Activated CD4-positive, CD25-positive, alpha-beta regulatory T cell treated with anti-CD3 and anti-CD28 coated beads, Interleukin-2, amount 50 U/mL, for 16 hours (primary cell): ENCODE measurements at regions not wholly inside any gene's neighbourhood (a gene's known extent, or its start where the extent isn't known, plus 50 kb on each side); places are given as distances from the start of the nearest gene placed in this dataset.

Source experiments
- DNase-seq: peaks from one replicate; pipeline ENCODE4 v3.0.0-alpha.2; 2020; ENCODE audit warnings: low read depth, low spot score

DNA sequence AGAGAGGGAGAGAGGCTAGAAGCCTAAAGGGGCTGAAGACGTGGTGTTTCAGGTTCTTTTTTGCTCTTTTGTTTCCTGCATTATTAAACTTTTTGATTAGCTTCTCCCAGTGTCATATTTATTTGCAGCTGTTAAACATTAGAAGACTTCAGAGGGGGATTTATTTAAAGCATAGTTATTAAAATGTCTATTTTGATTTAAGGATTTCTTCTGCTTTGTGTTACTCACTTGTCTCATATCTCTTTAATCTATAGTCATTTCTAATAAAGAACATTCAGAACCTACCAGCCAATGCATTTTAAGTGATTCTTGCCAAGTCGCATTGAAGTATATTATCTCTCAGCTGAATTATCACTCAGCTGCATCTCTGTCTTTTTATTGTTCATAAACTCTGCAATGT, 152.0 kb upstream of the DYRK2 start:
- DNase-seq, result no peak

DNA sequence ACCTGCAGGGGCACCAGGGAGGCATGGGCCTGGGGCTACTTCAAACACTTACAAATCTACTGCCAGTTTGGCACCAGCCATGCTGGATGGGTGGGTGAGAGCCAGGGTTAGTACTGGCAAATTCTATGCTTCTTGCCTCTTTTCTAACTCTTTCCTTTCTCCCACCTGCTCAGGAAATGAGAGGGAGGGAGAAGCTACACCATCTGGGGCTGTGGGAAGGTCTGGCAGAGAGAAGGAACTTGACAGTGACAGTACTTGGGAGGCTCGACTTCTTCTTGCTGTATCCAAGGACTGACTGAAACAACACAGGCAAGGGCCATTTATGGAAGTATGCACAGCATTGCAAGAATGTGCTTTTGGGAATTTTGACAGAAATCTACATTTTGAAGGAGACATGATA, 149.6 kb upstream of the DYRK2 start:
- no peak for DNase-seq

DNA sequence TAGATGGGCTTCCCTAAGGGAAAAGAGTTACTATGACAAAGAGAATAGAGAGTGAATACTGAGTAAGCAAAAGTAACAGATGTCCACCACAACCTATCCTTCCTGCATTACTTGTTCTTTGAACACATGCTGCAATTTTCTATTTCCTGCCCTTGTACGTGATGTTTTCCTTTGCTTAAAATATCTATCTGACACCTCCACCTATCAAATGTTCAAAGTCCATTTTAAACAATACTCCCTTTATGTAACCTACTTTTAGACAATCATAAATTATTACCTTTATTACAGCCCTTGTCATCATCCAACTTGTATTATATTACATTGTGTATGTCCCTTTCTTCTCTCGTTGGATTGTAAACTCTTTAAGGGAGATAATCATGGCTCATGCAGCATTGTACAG, 147.2 kb upstream of the DYRK2 start:
- no peak for DNase-seq

DNA sequence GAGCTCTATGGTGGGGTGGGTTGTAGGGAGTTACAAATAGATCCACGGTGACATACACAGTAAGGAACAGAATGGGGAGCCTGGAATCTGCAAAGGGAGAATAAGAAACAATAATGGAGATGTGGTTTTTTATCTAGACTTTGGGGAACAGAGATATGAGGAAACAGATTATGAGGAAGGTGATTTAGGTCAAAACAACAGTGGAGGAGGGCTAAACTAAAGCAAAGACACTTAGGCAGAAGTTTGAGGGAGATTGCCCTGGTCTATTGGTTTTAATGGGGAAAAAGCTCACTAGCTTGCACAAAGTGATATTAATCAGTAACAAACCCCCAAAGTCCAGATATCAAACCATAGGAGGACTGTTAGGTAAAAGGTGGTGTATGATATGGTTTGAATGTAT, 144.5 kb upstream of the DYRK2 start:
- no peak for DNase-seq

DNA sequence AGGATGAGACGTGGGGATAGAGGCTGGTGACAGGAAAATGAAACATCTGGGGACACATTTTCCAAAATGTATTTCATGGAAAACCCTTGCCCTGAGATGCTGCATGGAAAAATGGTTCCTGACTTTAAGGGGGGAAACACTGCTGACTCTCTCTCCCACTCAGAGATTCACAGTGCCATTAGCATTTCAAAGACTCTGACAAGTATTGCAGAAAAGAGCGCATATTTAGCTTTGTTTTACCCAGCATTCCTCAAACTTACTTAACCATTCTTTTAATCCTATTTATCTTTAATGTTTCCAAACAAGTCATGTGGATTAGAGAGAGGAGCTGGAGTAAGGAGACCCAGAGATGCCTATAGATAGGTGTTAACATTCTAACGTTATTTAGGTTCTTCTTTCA, 141.8 kb upstream of the DYRK2 start:
- no peak for DNase-seq

DNA sequence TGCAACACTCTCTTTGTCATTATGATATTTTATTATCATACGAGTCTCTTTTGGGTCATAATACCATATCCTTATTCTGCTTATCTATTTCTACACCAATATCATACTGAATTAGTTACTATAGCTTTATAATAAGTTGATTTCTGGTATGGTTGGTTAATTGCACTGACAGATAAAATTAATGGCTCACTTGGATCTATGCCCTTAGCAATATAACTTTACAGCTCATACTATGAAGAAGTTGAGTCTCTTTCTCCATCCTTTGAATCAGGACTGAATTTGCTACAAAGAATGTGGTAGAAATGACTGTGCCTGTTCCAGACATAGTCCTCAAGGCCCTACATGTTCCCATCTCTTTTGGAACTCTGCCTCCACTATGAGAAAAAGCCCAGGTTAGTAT, 139.7 kb upstream of the DYRK2 start:
- DNase-seq, result no peak

DNA sequence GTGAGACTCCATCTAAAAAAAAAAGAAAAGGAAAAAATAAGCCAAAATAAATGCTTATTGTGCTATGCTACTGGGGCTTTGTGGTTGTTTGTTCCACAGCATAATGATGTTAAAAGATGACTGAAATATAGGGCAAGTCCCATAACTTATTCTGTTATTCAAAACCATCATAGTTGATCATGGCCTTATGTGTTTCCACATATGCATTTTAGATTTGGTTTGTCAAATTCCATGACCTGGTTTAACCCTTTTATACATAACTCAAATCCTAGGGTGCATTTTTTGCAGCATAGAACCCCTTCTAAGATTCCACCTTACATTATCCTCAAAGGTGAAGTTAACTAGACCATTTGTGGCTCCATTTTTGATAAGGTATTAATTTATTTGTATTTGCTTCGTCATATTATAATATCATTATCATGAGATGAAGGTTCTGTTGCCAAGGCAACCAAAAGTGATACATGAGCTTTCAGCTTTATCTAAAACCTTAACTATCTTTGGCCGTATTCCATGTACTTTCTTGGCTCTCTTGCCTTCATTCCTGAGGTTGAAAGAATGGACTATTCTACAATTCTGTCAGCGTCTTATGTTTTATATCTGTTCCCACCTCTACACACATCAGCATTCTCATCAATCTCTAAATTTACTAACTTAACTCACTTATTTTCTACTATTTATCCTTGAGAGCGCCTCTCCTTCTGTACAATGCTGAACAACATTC, 138.7 kb upstream of the DYRK2 start:
- no peak for DNase-seq

DNA sequence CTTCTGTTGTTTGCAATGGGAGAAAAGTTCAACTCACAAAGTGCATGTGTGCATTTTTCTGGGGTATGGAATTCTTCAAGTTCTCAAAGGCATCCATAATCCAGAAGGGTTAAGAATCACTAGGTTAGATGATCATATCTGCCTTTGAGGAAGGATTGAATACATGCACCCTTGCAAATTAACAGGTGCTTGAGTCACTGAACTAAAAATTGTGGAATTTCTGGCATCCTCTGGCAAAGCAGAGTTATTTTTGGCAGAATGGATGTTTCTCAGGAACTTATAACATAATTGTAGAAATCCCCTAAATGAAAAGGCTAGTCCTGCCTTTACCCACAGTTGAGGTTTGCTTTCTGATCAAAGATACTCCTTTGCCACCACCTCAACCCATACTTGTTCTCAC, 136.5 kb upstream of the DYRK2 start:
- no peak for DNase-seq

DNA sequence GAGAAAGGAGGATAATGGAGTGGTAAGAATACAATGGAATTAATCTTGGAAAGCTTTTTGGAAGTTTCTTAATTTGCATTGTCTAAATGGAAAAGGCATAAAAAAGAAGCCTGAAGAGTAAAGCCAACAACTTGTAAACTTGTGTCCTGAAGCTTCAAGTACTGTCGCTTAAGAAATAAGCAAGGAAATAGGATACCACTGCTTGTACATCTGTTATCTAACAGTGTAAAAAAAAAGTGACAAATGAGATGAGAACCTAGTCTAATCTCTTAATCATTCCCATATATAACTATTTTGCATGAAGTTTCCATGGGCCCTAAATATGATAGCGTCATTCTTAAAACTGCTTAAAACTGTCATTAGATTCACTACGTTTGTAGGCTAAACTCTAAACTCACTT, 134.0 kb upstream of the DYRK2 start:
- no peak for DNase-seq

DNA sequence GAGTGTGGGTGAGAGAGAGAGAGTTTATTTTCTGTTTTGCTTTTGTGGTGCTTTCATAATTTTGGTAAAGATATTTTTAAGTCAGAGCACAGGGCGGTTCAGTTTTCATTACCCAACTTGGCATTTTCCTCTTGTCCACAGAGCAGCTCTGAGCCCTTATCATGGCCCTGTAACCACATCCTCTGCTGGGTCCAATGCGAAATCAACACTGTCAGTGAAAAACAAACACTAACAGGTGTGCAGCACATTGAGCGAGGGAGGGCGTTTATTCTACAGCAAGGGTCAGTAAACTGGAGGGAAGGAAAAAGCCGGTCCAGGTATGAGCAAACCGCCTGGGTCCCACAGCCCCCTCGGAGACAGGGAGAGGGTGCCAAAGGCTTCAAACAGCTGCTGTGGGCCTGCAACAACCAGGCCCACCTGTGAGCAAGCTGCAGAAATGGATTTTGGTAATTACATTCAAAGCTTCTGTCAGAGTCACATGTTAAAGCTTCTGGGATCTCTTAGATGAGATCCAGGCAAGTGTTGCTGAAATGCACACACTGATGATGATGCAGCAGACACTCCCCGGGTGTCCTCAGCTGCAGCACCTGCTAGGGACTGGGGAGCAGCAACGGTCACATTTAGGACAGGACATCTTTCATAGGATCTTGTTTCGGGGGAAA, 132.7 kb upstream of the DYRK2 start:
- DNase-seq, result peak; percentile 16

DNA sequence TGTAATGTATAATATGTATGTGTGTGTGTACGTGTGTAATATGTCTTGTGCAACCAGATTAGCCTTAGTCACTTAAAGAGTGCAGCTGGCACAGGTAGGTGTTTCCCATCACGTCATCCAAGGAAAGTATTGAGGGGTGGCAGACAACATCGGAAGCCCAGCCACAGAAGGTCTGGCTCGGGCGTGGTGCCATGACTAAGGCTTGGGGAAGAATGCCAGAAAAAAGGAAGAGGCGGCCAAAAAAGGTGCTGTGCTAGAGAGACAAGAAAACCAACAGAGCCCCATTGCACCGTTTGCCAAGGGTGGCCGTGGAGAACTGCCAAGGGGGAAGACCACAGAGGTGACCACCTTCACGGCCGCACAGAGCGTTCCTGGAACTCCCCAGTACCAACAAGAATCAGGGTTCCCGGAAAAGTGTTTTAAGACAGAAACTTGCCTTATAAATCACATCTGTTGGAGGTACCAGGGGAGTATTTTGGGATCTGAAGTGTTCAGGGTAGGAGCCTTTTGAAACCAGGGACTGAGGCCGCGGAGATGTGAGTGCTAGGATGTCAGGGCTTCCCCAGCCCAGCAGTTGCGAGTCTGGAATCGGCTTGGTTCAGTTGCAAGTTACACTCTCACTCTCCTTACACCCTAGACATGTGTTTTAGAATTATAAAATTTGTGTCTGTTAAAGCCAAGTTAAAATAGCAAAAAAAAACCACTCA, 131.2 kb upstream of the DYRK2 start:
- DNase-seq, result no peak

DNA sequence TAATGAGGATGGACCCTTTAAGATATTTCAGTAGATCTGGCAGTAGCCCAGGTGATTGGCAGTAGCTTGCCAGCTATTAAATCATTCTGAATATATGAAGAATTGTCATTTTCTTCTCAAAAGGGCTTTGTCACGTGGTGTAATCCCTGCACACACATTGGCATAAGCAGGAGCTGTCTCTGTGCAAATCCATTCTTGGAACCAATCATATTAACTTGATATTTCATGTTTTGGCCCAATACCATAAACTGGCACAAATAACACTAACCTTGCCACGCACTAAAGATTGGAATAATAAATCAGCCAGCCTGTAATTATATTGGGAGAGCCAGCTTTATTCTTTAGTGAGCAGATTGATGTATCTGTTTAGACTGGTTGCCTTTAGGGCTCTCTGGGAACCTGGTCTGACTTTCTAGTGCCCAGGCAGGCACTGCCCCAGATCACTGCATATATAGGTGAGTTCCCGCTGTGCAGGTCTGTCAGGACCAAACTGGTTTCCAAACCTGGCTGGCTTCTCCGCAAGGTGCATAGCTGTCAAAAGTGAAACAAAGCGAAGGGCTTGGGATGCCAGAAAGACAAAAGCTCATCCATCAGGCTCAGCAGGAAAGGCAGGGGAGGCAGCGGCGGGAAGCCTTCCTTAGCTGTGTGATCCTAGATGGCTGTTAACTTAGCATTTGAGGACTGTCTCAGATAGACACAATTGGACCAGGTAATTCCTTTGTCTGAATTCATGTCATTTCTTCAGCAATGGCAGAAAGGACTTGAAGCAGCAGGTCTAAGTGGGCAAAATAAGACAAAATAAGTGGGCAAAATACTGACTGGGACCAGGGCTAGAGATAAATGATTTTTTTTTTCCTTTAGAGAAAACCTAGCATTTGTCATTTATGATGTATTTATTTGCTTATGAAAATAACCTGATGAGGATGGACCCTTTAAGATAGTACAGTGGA, 128.8 kb upstream of the DYRK2 start:
- DNase-seq, result no peak

DNA sequence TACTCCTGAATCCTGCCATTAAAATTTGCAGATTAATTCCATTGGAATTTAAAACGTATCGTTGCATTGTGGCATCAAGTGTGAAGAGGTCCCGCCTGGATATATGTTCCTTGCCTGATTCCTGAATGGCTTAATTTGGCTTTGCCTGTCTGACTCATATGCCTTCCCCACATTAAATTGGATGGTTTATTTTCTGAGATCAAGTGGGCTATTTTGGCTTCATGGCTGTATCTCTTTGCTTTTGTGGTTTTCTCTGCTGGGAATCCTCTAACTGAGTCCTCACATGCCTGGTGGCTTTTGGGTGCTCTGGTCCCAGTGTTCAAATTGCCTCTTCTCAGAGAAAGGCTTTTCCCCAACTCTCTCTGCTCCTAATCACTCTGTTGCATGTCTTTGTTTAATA, 127.9 kb upstream of the DYRK2 start:
- no peak for DNase-seq

DNA sequence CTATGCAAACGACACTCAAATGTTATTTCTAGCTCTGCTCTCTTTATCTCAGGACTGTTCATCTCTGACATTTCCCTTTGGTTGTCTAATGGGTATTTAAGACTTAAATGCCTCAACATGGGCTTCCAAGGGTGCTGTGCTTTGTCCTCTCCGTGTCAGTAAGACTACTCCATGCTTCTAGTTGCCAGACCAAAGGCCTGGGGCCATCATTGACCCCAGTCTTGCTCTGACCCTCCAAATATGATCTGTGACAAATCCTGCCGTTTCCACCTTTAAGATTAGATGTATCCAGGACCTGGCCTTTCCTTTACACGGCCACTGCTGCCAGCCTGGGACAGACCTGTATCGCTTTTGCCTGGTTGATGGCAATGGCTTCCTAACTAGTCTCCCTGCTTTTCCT, 126.3 kb upstream of the DYRK2 start:
- DNase-seq, result no peak

DNA sequence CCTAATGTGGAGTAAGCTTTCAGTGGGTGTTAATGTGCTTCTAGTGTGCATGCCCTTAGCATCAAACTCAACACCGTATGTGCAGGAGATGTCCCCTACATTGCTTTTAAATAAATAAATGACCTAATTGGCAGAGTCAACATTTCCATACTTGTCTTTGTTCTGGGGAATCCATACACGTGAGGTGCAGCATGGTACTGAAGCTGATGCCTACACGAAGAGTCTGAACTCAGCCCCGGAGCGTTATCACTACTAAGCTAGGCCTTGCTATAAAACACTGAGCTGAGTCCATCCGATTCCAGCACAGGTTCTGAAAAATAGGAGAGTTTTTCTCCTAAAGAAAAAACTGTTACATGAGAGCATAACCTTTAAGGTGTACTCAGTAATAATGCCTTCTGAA, 125.0 kb upstream of the DYRK2 start:
- no peak for DNase-seq

DNA sequence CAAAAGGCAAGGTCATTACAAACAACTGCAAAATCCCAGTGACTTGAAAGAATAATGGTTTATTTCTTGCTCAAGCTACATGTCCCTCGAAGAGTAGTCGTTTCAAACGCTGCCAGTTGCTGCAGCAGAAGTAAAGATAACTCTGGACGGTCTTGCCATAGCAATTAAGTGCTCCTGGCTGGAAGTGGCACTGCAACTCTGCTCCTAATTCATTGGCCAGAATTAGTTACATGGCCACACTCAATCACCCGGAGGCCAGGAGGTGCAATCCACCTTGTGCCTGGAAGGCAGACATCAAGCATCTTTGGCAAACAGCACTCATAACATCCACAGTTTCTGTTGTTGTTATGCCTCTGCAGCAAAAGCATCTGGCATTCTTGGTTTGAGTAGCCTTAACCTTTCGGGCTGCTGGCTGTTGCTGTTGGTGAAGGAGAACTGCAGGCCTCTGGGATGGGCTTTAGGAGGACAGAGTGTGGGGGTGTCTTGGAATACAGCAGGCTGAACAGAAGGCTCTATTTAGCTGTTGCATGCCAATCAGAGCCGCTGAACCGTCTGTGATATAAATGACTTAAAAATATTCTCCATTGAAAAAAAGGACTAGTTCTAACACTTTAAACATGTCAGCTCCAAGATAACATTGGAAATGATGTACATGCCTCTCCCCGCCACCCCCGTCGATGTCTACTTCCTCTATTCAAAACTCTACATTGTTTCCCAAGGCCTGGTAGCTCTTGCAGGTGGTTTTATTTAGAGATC, 123.5 kb upstream of the DYRK2 start:
- no peak for DNase-seq

DNA sequence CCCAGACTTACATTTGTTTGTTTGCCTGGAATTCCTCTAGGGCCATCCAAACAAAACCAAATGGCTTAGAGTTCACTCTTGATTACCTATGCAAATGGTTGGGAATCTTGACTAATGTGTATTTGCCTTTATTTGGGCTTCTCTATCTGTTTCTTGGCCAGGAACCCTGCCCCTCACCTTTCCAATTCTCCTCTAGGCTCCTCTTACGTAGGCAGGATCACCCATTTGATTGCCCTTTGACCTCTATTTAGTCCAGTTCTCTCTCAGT, 123.0 kb upstream of the DYRK2 start:
- DNase-seq, result no peak

DNA sequence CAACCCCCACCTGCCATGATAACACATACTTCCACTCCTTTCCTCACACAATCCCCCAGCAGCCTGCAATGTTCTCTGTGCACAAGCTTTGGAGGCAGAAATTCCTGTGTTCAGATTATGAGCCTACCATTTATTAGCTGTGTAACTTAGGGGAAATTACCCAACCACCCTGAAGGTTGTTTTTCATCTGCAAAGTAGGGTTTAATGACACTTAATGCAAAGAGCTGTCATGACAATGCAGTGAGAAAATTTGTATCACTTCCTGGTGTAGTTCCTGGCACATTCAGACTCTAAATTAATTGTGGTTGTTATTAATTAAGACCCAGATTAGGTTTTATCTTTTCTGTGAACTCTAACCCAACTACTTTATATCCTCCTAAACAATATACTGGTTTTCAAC, 122.4 kb upstream of the DYRK2 start:
- no peak for DNase-seq

DNA sequence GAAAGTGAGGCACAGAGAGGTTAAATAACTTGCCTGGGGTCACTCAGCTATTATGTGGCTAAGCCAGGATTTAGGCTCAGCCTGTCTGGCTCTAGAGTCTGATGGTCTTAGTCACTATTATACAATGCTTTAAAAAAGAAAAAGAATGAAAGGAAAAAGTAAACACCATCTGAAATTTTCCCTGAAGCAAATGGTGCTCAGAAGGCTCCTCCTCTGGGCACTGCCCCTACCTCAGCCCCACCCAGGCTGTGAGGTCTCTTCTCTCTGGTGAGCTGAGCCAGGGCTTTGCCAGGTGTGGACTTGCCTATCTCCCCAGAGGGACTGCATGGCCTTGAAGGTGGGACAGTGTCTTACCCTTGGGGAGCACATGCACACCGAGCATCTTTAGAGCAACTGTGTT, 117.5 kb upstream of the DYRK2 start:
- DNase-seq, result no peak

DNA sequence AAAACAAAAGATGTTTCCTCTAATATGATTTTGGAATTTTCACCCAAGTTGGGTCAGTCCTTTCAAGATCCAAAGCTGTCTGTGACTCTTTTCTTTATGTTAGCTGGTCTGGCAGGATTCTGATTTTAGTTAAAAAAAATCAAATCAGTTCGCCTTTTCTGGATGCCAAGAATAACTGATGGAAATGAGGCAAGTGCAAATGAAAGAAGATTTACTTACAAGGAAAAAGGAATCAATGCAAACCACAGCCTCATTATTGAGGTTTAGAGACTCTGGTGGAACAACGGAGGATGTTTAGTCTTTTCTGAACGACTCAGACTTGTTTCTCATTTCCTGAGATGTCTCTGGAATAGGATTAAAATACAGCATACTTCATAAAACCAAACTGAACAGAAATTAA, 117.0 kb upstream of the DYRK2 start:
- DNase-seq, result no peak

DNA sequence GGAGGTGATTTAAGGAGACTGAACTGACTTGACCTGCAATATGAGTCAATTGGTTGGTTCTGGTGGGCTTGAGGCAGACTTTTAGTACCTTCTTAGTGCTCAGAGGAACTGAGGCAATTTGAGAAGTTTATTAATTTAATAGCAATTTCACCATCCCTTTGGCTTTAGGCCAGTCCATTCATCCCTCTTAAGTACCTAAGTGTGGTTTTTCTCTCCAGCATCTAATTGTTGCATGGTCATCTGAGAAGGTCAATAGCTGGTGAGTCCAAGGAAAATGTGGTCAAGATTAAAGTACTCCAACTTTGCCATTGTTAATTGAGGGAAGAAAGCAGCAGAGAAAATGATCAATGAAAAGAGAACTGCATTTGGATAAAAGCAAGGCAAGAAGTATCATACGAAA, 115.4 kb upstream of the DYRK2 start:
- DNase-seq, result no peak

DNA sequence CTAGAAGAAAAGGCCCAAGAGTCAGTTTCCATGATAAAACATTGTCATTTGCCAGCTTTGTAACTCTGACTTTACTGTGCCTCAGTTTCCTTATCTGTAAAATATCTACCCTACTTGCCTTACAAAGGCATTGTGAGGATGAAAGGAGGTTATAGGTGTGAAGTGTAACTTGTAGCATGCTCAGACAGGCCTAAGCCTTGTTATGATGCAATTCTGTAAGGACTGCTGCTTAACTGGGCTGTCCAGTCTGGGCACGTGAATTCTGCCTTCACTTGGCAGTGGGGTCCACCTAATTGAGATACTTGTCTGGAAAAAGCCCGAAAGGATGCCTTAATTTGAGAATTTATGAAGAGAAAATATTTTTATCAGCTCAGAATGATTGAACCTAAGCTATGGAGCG, 114.5 kb upstream of the DYRK2 start:
- DNase-seq, result no peak
